Stimulated activated CD4-positive, alpha-beta T cell treated with anti-CD3 and anti-CD28 coated beads, Interleukin-1b, Interleukin-23, amount 100 ng/mL, for 48 hours (primary cell): ENCODE measurements at regions not wholly inside any gene's neighbourhood (a gene's known extent, or its start where the extent isn't known, plus 50 kb on each side); places are given as distances from the start of the nearest gene placed in this dataset.
"Not testable (repeated sequence)": the region's sequence is repeated elsewhere in the genome, so short reads cannot be mapped to it uniquely, and the experiment has no call there.

ENCODE experiments used
- DNase-seq: peaks from one replicate; pipeline ENCODE4 v3.0.0-alpha.2; 2020

DNA sequence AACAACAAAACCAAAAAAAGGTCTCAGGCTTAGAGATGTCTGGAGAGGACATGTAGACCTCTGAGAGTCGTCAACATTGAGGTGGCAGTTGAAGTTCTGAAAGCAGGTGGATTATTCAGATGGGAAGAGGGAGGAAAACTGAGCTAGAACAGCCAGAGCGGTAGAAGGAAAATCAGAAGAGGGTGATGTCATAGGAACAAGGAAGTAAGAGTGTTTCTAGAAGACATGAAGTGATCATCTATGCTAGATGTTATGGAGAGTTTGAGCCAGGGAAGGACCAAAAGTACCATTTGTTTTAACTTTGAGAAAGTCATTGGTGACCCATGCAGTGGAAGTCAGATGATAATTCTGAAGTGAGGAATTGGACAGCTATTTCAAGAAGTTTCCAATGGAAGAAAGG lies 316.2 kb upstream of the RGS6 start:
- DNase-seq, result no peak

DNA sequence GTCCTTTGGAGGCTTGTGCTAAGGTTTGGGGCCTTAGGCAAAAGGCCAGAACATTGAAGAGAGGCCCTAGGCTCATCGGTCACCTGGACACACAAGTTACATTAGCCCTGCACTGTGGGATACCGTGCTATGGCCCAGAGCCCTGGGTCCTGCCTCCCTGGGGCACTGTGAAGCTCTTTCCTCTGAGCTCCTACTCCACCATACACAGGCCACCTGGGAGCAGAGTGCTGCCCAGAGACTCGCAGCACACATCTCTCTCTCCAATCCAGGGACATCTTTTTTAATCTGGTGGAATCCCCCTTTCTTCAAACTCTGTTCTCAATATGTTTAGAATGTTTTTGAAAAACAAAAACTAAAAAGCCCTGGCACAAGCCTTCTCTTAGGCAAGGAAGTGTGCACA lies 314.2 kb upstream of the RGS6 start:
- DNase-seq, result no peak

- DNase-seq, result no peak
These were observed 313.5 kb upstream of the RGS6 start for GRCh38 chr14:71618716-71619115.

DNA sequence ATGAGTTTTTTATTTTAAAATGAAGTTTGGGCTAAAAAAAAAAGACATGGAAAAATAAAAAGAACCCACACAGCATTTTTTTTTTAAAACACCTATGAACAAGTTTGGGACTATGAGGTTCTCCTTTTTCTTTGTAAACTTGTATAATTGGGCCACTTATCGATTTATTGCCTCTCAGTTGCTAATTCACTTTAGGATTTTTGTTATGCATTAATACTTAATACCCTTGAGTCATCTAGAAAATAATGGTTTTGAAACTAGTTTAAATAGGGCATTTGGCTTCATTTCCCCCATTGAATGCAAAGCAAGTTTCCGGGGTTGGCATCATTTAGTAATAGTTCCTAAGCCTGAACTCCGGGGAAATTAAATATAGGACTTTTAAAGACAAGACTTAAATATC lies 312.8 kb upstream of the RGS6 start:
- DNase-seq, result no peak

DNA sequence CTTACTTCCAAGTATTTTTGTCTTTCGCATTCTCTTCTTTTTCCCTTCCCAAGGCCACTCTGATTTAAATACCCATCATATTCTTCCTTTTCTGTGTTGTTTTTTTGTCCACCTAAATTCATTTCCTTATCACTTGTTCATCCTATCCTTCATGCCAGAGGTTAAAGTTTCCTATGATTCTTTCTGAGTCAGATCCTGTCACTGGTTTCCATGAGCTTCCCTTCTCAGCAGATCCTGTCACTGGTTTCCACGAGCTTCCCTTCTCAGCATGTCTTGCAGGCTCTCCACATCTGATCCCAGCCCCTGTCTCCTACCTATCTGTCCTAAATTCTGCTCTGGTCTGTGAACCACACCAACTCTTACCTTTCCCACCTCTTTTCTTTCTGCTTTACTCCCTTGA lies 311.8 kb upstream of the RGS6 start:
- DNase-seq, result no peak

DNA sequence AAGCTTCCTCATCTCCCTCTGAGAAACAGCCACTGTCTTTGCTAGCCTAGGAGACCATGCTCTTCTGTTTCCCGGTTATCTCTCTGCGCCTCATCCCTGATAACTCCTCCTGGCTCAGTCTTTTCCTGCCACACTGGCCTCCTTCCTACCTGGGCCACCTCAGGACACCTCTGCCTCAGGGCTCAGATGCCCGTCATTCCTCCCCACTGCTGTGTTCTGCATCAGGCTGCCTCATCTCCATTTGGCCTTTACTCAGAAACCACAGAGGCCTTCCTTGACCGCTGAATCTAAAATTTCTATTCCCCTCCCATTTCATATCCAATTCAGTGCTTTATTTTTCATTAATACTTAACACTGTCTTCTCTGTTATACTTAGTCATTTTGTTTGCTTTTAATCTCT lies 311.0 kb upstream of the RGS6 start:
- no peak for DNase-seq

- no peak for DNase-seq
These were observed 310.1 kb upstream of the RGS6 start for GRCh38 chr14:71621980-71622605.

DNA sequence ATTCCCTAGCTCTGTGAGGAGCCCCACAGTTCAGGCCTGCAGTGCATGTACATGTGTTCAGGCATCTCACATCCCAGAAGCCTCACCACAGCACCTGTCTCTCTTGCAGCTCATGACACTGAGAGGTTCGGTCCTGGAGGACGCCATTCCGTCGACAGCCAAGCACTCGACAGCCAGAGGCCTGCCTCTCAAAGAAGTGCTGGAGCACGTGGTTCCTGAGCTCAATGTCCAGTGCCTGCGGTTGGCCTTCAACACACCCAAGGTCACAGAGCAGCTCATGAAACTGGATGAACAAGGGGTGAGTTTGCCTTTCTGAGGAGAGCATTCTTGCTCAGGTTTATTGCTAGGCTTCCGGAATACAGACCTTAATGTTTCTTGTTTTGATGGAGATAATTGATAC lies 308.3 kb upstream of the RGS6 start:
- DNase-seq, result no peak

- DNase-seq, result no peak
These were observed 307.1 kb upstream of the RGS6 start for GRCh38 chr14:71625175-71625574.

DNA sequence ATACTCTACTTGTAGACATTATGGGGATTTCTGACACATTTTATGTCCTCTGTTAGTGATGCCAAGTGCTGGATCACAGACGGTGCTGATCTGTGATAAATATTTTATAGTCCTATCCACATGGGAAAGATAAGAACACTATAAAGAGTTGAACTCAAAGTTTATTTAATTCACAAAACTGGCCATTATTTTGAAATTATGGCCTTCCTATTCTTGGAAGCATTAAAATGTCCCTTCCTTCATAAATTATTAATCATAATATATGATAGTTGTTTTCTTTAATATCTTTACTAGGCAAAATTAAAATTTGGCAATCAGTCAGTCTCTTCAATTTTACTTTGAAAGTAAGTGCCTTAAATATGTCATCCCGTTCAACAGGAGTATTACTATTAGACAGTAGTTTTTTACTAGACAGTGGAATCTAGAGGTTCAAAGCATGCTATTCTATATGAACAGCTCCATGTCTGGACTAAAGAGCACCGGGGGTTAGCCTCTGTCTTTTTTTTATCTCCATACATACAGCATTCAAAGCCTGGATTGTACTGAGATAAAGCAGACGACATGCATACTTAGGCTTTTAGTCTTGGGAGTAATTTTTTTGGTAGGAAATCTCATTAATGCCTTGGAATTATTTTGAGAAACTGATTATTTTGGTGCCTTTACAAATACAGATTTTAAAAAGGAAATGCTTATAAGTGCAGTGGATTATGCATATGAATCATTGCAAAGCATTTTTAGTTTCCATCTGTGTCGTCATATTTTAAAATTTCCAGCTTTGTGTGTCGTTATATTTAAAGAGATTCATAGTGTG lies 306.1 kb upstream of the RGS6 start:
- DNase-seq, result no peak

DNA sequence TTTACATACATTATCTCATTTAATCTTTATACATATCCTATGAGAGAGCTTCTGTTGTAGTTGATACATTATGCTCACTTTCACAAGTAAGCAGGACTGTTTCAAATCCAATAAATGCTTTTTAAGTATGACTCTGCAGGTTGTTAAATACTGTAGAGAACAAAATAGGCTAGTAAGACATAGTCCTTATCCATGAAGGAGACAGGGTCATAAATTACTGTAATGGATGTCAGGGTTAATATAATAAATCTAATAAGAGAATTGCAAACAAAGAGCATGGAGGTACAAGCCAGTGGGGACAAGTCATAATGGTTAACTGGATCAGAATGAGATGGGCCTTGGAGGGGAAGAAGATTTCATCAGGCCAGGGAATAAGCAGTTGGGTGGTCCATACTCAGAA lies 303.8 kb upstream of the RGS6 start:
- DNase-seq, result no peak

- DNase-seq, result no peak
These were observed 303.0 kb upstream of the RGS6 start for GRCh38 chr14:71629250-71629649.

- no peak for DNase-seq
These were observed 302.3 kb upstream of the RGS6 start for GRCh38 chr14:71629765-71630492.

GRCh38 chr14:71631030-71631429 lies 301.2 kb upstream of the RGS6 start:
- DNase-seq, result not testable (repeated sequence)

DNA sequence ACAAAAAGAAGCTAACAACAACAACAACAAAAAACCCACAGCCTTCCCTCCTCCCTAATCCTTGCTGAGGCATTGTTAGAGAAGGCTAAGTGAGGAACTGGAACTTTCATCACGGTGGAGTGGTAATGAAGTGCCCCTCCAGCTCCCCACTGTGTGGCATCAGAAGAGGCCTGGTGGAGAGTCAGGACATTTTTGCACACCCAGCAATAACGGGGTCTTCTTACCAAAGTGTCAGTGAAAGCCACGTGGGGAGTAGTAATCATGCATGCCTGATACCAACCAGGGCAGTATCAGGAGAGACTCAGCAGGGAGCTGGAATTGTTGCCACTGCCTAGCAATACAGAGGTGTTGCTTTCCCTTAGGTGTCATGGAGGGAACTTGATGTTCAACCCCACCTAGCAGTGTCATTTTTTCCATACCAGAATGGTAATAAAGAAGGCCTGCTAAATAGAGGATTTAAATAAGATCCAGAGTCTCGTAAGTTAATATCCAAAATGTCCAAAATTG lies 299.7 kb upstream of the RGS6 start:
- DNase-seq, result no peak

- DNase-seq, result no peak
These were observed 296.2 kb upstream of the RGS6 start for GRCh38 chr14:71636076-71636475.

DNA sequence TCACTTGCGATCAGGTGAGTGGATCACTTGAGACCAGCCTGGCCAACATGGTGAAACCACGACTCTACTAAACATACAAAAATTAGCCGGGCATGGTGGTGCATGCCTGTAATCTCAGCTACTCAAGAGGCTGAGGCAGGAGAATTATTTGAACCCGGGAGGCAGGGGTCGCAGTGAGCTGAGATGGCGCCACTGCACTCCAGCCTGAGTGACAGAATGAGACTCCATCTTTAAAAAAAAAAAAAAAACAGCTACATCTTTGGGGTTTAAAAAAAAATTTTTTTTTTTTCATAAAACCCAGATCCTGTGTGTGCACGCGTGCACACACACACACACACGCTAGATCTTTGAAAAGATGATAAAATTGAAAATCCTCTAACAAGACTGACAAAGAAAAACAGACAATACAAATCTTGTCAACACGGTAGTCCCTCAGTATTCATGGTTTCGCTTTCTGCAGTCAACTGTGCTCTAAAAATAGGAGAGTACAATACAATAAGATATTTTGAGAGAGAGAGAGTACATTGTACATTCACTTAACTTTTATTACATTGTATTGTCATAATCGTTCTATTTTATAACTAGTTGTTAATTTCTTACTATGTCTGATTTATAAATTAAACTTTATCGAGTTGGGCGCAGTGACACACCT lies 295.3 kb upstream of the RGS6 start:
- no peak for DNase-seq

DNA sequence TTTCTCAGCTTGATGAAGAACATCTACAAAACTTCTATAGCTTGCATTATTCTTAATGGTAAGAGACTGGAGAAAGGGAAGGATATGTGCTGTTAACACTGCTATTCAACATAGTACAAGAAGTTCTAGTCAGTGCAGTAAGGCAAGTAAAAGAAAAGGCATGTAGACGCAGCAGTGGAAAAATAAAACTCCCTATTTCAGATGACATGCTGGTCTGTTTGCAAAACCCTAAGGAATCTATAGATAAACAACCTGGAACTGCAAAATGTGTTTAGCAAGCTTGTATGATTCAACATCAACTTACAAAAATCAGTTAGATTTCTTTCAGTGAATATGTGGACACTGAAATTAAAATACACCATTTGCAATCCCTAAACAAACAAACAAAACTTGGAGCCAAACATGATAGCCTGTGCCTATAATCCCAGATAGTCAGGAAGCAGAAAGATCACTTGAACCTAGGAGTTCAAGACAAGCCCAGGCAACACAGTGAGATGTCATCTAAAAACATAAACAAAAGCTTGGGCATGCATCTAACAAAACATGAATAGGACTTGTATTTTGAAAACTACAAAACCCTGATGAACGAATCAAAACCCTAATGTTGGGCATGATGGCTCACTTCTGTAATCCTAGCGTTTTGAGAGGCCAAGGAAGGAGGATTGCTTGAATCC lies 293.6 kb upstream of the RGS6 start:
- no peak for DNase-seq

DNA sequence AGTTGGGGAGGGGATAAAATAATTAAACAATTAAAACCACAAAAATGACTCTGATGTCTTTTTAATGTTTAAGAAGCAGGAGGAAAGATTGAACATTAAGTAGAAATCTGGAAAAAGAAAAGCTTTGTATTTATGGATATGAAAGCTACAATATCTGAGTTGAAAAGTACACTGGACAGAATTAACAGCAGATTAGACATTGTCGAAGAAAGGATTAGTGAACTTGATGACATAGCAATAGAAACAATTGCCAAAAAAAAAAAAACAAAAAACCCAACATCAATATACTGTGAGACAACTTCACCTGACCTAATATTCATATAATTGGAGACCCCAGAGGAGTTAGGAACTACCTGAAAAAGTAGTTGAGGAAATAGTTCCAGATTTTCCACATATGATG lies 289.5 kb upstream of the RGS6 start:
- DNase-seq, result no peak

GRCh38 chr14:71645656-71646055 lies 286.6 kb upstream of the RGS6 start:
- DNase-seq, result no peak

- no peak for DNase-seq
These were observed 285.7 kb upstream of the RGS6 start for GRCh38 chr14:71646518-71646917.

- DNase-seq, result no peak
These were observed 285.0 kb upstream of the RGS6 start for GRCh38 chr14:71647086-71647784.
